GM19025 (cell line): ENCODE measurements at regions not wholly inside any gene's neighbourhood (a gene's known extent, or its start where the extent isn't known, plus 50 kb on each side); places are given as distances from the start of the nearest gene placed in this dataset.

Source experiments
- ATAC-seq: cut with Tn5 transposase; IDR thresholded peaks from one replicate; pipeline ENCODE4 v1.9.1; 2021; ENCODE audit warnings: mild to moderate bottlenecking, low read depth, moderate library complexity; ENCODE audit not compliant: unreplicated experiment

- no peak for ATAC-seq
These were observed 100.9 kb downstream of the TMEM18 start for GRCh38 chr2:576292-576691.

DNA sequence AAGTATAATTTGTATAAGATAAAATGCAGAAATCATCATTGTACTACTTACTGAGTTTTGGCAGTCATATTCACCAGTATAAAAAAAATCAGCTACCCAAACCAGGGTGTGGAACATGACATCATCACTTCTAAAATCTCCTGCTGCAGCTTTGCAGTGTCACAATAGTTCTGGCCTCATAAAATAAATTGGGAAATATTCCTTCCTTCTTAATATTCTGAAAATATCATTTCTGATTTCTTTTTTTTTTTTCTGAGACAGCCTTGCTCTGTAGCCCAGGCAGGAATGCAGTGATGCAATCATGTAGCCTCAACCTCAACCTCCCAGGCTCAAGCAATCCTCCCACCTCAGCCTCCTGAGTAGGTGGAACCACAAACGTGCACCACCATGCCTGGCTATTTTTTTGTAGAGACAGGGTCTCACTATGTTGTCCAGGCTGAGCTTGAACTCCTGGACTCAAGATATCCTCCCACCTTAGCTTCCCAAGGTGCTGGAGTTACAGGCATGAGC is 101.4 kb downstream of the TMEM18 start:
- ATAC-seq: no peak

- ATAC-seq: no peak
These were observed 102.0 kb downstream of the TMEM18 start for GRCh38 chr2:575030-575726.

GRCh38 chr2:573805-574392 is 103.3 kb downstream of the TMEM18 start:
- ATAC-seq: no peak

- ATAC-seq: no peak
These were observed 104.2 kb downstream of the TMEM18 start for GRCh38 chr2:573025-573424.

DNA sequence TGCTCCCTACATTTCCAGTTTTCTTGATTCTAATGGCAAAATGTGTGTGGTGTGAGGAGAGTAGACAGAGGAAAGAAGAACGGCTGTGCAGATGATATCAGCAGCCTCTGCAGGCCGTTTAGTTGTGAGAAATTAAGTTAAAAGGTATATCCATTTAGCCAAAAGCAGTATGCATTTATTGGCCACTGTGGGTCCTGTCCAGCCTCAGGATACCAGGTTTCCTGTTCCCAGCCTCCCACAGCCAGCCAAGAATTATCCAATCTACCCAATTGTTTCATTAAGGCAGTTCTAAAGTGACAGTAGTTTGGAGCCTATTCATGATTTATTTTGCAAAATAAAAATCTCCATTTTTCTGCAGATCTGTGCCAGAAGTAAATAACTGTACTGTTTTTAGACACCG is 107.5 kb downstream of the TMEM18 start:
- no peak for ATAC-seq

GRCh38 chr2:568639-569235 is 108.5 kb downstream of the TMEM18 start:
- ATAC-seq: no peak

DNA sequence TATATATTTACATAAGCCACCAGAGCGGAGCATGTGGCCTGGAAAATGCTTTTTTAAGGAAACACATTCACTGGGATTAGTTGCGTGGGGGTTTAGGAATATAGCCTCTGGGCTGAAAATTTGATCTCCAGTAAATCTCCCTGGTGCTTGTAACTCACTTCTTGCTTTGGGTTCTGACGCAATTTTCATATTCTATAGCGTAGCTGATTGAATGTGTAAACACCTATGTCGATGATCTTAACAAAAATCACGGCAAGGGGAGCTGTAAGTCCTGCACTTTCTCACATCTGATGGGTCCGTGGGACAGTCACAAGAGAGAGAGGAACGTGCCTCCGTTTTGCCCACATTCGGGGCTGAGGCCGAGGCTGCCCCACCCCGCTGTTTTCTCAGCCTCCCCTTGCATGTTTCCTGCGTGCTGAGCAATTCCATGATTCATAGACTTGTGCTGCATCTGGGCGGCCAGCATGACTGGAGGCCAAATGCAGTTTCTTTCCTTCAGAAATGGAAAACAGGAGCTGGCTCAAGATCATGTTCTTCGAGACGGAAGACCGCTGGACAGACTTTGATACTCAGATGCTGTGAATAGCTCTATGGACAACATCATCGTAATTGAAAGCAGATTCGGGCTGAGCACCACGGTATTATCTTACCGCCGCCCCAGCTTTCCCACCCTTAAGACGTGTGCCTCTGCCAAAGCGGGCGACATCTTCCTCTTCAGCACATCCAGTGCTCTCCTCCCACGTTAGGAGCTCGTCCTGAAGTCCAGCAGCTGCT is 109.2 kb downstream of the TMEM18 start:
- ATAC-seq: no peak

- no peak for ATAC-seq
These were observed 109.7 kb downstream of the TMEM18 start for GRCh38 chr2:567496-567864.

DNA sequence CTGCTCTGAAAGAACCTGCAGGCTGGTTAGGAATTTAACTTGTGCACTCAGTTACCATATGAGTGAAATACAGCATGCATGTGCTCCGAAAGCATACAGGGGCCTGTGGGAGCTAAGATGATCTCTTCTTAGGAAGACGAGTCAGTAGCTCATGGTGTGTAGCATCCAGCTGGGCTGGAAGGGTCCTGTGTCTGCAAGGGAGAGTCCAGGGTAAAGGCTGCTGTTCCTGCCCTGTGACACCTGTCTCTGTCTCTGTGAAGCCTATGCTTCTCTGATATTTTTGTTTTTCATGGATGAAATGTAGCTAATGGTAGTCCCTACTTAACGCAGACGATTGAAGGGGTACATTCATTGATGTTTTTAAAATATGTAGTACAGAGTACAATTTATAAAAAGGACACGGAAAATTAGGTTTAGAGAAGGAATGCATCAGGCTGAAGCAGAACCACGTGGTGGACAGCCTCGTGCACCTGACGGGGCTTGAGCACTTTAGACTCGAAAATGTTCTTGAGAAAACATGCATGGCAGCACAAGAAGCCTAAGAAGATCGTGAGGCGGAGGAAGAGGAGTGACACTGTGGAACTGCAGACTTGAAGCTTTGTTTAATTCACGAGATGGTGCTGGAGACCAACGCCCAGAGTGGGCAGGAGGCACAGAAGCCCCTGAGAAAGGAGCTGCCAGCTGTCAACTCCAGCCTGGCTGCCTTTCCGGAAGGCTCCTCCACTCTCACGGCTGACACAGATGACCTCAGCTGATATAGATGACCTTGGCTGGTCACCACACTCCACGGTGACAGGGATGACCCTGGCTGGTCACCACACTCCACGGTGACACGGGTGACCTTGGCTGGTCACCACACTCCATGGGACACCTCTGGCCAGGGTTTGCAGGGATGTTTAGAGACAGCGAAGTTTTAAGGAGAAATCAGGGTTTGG is 110.6 kb downstream of the TMEM18 start:
- no peak for ATAC-seq

DNA sequence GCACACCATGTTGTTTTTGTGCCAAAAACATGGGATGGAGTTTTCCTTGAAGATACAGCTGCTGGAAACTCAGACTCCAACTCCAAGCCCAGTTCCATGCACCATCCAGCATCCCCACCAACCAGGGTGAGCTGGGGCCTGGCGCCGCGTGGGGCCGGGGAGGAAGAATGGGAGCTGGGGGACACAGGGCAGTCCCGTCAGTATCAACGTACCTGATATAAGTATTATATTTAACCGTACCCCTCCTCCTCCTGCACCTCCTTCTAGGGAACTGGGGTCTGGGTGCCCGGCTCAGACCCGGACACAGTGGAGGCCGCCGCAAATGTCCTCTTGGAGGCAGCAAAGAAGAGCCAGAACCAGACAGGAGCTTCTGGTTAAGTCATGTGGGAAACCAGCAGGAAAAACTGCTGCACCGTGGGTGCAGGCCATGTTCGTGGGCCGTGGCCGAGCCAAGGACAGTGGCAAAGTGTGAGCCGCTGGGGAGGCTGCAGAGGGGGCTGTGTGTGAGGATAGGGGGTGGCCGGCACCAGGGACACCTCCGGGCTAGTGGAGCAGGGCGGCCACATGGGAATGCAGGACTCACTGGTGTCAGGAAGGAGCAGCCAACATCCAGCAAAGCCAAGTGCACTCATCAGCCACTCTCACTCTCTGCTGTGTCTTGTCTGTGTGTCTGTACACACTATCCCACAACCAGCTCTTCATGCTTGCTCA is 112.6 kb downstream of the TMEM18 start:
- ATAC-seq: no peak

GRCh38 chr2:563512-563911 is 113.7 kb downstream of the TMEM18 start:
- no peak for ATAC-seq

DNA sequence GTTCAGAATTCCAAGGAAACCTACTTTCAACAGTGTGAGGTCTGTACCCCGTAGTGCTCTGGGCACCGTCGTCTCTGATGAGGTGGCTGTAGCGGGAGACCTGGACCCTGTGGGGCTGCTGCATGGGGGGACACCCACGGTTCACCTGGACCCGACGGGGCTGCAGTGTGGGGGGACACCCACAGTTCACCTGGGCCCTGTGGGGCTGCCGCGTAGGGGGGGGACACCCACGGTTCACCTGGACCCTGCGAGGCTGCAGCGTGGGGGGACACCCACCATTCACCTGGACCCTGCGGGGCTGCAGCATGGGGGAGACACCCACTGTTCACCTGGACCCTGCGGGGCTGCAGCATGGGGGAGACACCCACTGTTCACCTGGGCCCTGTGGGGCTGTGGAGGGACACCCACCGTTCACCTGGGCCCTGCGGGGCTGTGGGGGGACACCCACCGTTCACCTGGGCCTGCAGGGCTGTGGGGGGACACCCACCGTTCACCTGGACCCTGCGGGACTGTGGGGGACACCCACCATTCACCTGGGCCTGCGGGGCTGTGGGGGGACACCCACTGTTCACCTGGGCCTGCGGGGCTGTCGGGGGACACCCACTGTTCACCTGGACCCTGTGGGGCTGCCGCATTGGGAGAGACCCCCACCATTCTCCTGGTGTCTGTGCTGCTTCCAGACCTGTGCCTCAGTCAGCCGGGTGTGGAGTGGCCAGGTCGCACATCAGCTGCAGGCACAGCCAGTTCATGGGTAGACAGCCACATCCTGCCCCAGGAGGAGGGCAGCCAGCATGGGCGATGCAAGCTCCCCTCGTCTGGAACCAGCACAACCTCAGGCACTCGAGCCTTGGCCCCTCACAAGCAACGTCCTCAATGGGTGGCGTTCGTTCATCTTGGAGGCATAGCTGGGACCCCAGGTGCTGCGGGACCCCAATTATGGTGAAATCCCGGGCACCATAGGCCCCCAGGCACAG is 114.5 kb downstream of the TMEM18 start:
- ATAC-seq: no peak

DNA sequence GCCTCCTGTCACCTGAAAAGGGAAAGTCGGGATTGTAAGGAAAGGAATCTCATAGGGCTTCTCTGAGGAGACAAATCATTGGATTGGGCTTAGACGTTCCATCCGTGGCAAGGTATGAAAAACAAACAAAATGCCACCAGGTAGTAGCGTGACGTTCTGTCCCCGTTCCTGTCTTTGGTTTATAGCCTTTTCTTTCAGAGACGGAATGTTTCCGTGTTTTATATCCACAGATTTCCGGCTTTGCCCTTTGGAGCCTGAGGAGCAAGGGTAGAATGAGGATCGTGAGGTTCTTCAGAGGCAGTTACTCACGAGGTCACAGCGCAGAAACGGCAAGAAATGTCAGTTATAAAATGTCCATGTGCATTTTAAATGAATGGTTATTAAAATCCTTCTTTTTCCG is 118.3 kb downstream of the TMEM18 start:
- no peak for ATAC-seq

DNA sequence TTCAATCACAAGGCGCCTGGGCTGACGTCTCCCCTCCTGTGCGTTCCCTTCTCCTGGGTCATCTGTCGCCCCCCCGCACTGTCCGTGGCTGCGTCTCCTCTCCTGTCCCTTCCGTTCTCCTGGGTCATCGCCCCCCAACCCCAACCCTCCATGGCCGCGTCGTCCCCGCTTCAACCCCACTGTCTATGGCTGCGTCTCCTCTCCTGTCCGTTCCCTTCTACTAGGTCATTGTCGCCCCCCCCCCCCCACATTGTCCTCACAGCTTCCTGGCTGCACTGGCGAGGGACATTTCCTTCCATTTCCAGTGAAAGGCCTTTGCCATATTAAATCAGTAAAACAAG is 118.9 kb downstream of the TMEM18 start:
- ATAC-seq: no peak

DNA sequence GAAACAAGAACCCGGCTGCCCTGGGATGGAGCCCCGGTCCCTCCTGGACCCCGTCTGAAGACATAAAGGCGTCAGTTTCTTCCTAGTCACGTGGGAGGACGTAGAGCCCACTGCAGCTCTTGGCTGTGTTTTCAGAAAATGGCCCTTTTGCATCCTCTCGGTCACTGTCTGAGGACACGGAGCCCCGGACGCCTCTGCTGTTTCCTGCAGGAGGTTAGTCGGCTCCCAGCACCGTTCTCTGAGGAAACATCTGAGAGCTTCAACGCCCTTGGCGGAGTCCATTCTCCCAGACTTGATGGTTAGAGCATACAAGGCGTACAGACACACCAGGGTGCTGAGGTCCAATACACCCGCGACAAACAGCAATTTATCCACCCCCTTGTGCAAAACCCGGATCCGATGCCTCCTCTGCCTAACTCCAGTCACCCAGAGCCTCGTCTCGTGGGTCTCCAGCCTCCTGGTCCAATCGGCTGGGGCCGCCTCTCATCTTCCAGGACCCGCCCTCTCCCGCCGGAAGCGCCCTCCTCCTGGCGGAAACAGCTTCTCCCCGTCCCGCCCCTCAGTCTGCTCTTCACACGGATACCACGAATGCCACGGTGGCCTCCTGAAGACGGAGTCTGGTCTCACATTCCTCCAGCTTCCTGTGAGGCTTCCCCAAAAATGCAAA is 119.4 kb downstream of the TMEM18 start:
- no peak for ATAC-seq

DNA sequence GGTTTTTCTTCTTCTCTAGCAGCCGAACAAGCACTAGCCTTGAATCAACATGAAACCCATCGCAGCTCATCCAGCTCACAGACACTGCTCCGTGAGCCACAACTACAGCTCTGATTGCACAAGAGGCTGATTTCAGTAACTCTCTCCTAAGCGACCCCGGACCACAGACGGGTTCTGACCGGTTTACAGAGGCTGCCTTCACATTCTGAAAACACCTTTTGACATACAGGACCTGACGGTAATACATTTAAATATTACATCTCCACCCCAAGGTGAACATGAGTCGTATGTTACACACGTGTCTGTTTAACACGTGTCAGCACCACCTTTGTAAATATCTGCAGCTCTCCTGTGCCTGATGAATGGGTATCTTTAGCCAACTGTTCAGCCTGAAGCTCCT is 120.7 kb downstream of the TMEM18 start:
- ATAC-seq: no peak
